ENCODE measurements at regions not wholly inside any gene's neighbourhood (a gene's known extent, or its start where the extent isn't known, plus 50 kb on each side); places are given as distances from the start of the nearest gene placed in this dataset.
"Not testable (repeated sequence)": the region's sequence is repeated elsewhere in the genome, so short reads cannot be mapped to it uniquely, and the experiment has no call there.

- FAIRE-seq: no peak
Measured at GRCh38 chr20:57779401-57780003, 69.7 kb upstream of the PMEPA1 start.

GRCh38 chr20:57777911-57778310 is 68.1 kb upstream of the PMEPA1 start:
- FAIRE-seq: no peak

GRCh38 chr20:57774951-57775350 is 65.1 kb upstream of the PMEPA1 start:
- no peak for FAIRE-seq

- no peak for FAIRE-seq
Measured at GRCh38 chr20:57774111-57774880, 64.5 kb upstream of the PMEPA1 start.

GRCh38 chr20:57773059-57773815 is 63.4 kb upstream of the PMEPA1 start:
- FAIRE-seq: no peak

- FAIRE-seq: no peak
Measured at GRCh38 chr20:57772349-57772964, 62.6 kb upstream of the PMEPA1 start.

- no peak for FAIRE-seq
Measured at GRCh38 chr20:57770852-57771720, 61.3 kb upstream of the PMEPA1 start.

- not testable (repeated sequence) for FAIRE-seq
Measured at GRCh38 chr20:57770401-57770800, 60.6 kb upstream of the PMEPA1 start.

- FAIRE-seq: no peak
Measured at GRCh38 chr20:57769756-57770155, 59.9 kb upstream of the PMEPA1 start.

- no peak for FAIRE-seq
Measured at GRCh38 chr20:57768519-57768918, 58.7 kb upstream of the PMEPA1 start.

GRCh38 chr20:57767441-57767840 is 57.6 kb upstream of the PMEPA1 start:
- no peak for FAIRE-seq

- FAIRE-seq: peak; percentile 54
Measured at GRCh38 chr20:57763235-57763595, 53.4 kb upstream of the PMEPA1 start.

- no peak for FAIRE-seq
Measured at GRCh38 chr20:57762531-57763234, 52.9 kb upstream of the PMEPA1 start.

- FAIRE-seq: no peak
Measured at GRCh38 chr20:57761413-57761734, 51.6 kb upstream of the PMEPA1 start.

GRCh38 chr20:57760698-57761412 is 51.0 kb upstream of the PMEPA1 start:
- FAIRE-seq: no peak

- no peak for FAIRE-seq
Measured at GRCh38 chr20:57759724-57760123, 49.9 kb upstream of the PMEPA1 start.
